Liver (tissue), 8 donors: ENCODE measurements at regions not wholly inside any gene's neighbourhood (a gene's known extent, or its start where the extent isn't known, plus 50 kb on each side); places are given as distances from the start of the nearest gene placed in this dataset.

Source experiments
- DNase-seq: peaks from one replicate; pipeline ENCODE4 v3.0.0-alpha.2; 2017; ENCODE audit warnings: low spot score
- H3K27ac ChIP-seq, 2 donors: one replicate each; pipeline ENCODE4 v1.7.0; 2013; ENCODE audit warnings: inconsistent platforms in 2 of 2, low read length in 2 of 2, control low read depth in 1 of 2, low read depth in 1 of 2, mild to moderate bottlenecking in 1 of 2
- H3K27me3 ChIP-seq, 4 donors: one replicate each; pipeline versions ENCODE4 v1.6.1 to v1.7.0; 2013; ENCODE audit warnings: low read length in 3 of 4, inconsistent platforms in 1 of 4, mild to moderate bottlenecking in 1 of 4, moderate library complexity in 1 of 4; ENCODE audit not compliant: control insufficient read depth in 4 of 4, insufficient read depth in 4 of 4
- H3K36me3 ChIP-seq, 4 donors: one replicate each; pipeline versions ENCODE4 v1.6.1 to v1.7.0; 2013; ENCODE audit warnings: low read length in 3 of 4, mild to moderate bottlenecking in 3 of 4, low read depth in 1 of 4, moderate library complexity in 1 of 4; ENCODE audit not compliant: control insufficient read depth in 4 of 4, insufficient read depth in 3 of 4
- H3K4me1 ChIP-seq, 4 donors: one replicate each; pipeline versions ENCODE4 v1.6.1 to v1.7.0; 2013; ENCODE audit warnings: low read length in 3 of 4, mild to moderate bottlenecking in 3 of 4, moderate library complexity in 1 of 4; ENCODE audit not compliant: control insufficient read depth in 4 of 4, insufficient read depth in 4 of 4
- H3K4me3 ChIP-seq, 3 donors: one replicate each; pipeline versions ENCODE4 v1.6.1 to v1.7.0; 2013; ENCODE audit warnings: low read length in 3 of 3, control low read depth in 1 of 3, low read depth in 1 of 3, mild to moderate bottlenecking in 1 of 3
- H3K9ac ChIP-seq, 2 donors: one replicate each; pipeline ENCODE4 v1.7.0; 2013; ENCODE audit warnings: low read length in 2 of 2, mild to moderate bottlenecking in 2 of 2, moderate library complexity in 2 of 2, control low read depth in 1 of 2, low read depth in 1 of 2
- H3K9me3 ChIP-seq, 4 donors: one replicate each; pipeline versions ENCODE4 v1.6.1 to v1.7.0; 2013; ENCODE audit warnings: low read length in 3 of 4; ENCODE audit not compliant: control insufficient read depth in 4 of 4
- ATF3 ChIP-seq: IDR thresholded peaks from 2 replicates; pipeline ENCODE4 v1.6.1; 2016; ENCODE audit warnings: antibody characterized with exemption
- CTCF ChIP-seq: fragments of 150-350 bp; IDR thresholded peaks from 2 replicates; pipeline ENCODE4 v1.5.1; 2017; ENCODE audit warnings: improper control_type of control experiment, low read depth, low read length; ENCODE audit not compliant: missing input control
- EGR1 ChIP-seq, 2 donors: IDR thresholded peaks; 2 replicates each; pipeline ENCODE4 v1.6.1; 2016 to 2018; ENCODE audit warnings: antibody characterized with exemption in 2 of 2, low read depth in 2 of 2
- FOXA1 ChIP-seq: IDR thresholded peaks from 2 replicates; pipeline ENCODE4 v1.6.1; 2016; ENCODE audit warnings: antibody characterized with exemption
- FOXA2 ChIP-seq: IDR thresholded peaks from 2 replicates; pipeline ENCODE4 v1.6.1; 2016; ENCODE audit warnings: antibody characterized with exemption
- GABPA ChIP-seq, 2 donors: IDR thresholded peaks in 1 of 2; conservative IDR thresholded peaks in 1 of 2; 2 replicates each; pipeline ENCODE4 v1.6.1; 2016; ENCODE audit warnings: antibody characterized with exemption in 2 of 2, mild to moderate bottlenecking in 1 of 2, moderate library complexity in 1 of 2
- HNF4A ChIP-seq, 2 donors: conservative IDR thresholded peaks; 2 replicates each; pipeline ENCODE4 v1.6.1; 2016; ENCODE audit warnings: antibody characterized with exemption in 2 of 2, mild to moderate bottlenecking in 2 of 2
- HNF4G ChIP-seq: IDR thresholded peaks from 2 replicates; pipeline ENCODE4 v1.6.1; 2016; ENCODE audit warnings: antibody characterized with exemption
- JUND ChIP-seq, 2 donors: IDR thresholded peaks; 2 replicates each; pipeline ENCODE4 v1.6.1; 2016; ENCODE audit warnings: antibody characterized with exemption in 2 of 2
- MAX ChIP-seq: IDR thresholded peaks from 2 replicates; pipeline ENCODE4 v1.6.1; 2016; ENCODE audit warnings: antibody characterized with exemption
- NR2F2 ChIP-seq: IDR thresholded peaks from 2 replicates; pipeline ENCODE4 v1.6.1; 2016; ENCODE audit warnings: antibody characterized with exemption
- REST ChIP-seq: IDR thresholded peaks from 2 replicates; pipeline ENCODE4 v1.6.1; 2016; ENCODE audit warnings: antibody characterized with exemption, mild to moderate bottlenecking
- RXRA ChIP-seq, 2 donors: IDR thresholded peaks; 2 replicates each; pipeline ENCODE4 v1.6.1; 2017 to 2018; ENCODE audit warnings: antibody characterized with exemption in 2 of 2, mild to moderate bottlenecking in 1 of 2
- SP1 ChIP-seq: IDR thresholded peaks from 2 replicates; pipeline ENCODE4 v1.6.1; 2018; ENCODE audit warnings: antibody characterized with exemption, mild to moderate bottlenecking
- TAF1 ChIP-seq: conservative IDR thresholded peaks from 2 replicates; pipeline ENCODE4 v1.6.1; 2016; ENCODE audit warnings: antibody characterized with exemption, mild to moderate bottlenecking
- YY1 ChIP-seq: IDR thresholded peaks from 2 replicates; pipeline ENCODE4 v1.6.1; 2016; ENCODE audit warnings: antibody characterized with exemption, mild to moderate bottlenecking
- ZBTB33 ChIP-seq: IDR thresholded peaks from 2 replicates; pipeline ENCODE4 v1.6.1; 2016; ENCODE audit warnings: antibody characterized with exemption
- WGBS: extraction: QIAGEN DNeasy Blood & Tissue Kit; methylation state at CpG from one replicate; pipeline ENCODE4 v1.1.7; 2013; 5-methylcytosine and 5-hydroxymethylcytosine counted together
- donor health status: healthy.
- donor health status: healthy.
- donor health status: healthy.
- donor health status: healthy.
- donor health status: healthy.

GRCh38 chr7:42689626-42690025, 222.2 kb downstream of the C7orf25 start:
- no peaks in the 10 kb centered on the region for H3K4me1 ChIP-seq
- DNase-seq: no peak
- TF ChIP-seq TAF1 (no peak), RXRA (IDR thresholded peaks at IDR 0.05) (no peak), MAX (no peak)
- H3K4me3 ChIP-seq: no peak overlapping the region
- no peak overlapping the region for H3K9ac ChIP-seq
- peaks cover 0 to 6% (median 0%) of the 10 kb centered on the region in 4 donors for H3K27me3 ChIP-seq
- H3K36me3 ChIP-seq: no peaks in the 10 kb centered on the region
- H3K9me3 ChIP-seq: no peaks in the 10 kb centered on the region
- 89% methylated on average over 1 of the region's 1 CpG for WGBS
- no peak overlapping the region for H3K27ac ChIP-seq

- DNase-seq: no peak
- Histone ChIP-seq H3K9ac (no peak overlapping the region), H3K9me3 (no peaks in the 10 kb centered on the region), H3K4me3 (no peak overlapping the region), H3K36me3 (no peaks in the 10 kb centered on the region), H3K27me3 (peaks cover 0 to 6% (median 0%) of the 10 kb centered on the region in 4 donors), H3K27ac (no peak overlapping the region), H3K4me1 (no peaks in the 10 kb centered on the region)
- 75% methylated on average over 2 of the region's 2 CpGs for WGBS
- TF ChIP-seq ATF3 (no peak), HNF4A (conservative IDR thresholded peaks at IDR 0.05) (no peak), ZBTB33 (no peak), CTCF (no peak), EGR1 (IDR thresholded peaks at IDR 0.05; ENCODE audit: low read depth in 2 of 2) (no peak), YY1 (no peak), HNF4G (no peak), FOXA2 (no peak), RXRA (IDR thresholded peaks at IDR 0.05) (no peak), REST (no peak), SP1 (no peak), NR2F2 (no peak), JUND (IDR thresholded peaks at IDR 0.05) (no peak), GABPA (IDR thresholded peaks at IDR 0.05 in 1 of 2, conservative IDR thresholded peaks at IDR 0.05 in 1 of 2) (no peak), MAX (no peak), FOXA1 (no peak)
Observed at GRCh38 chr7:42688056-42688371, 223.9 kb downstream of the C7orf25 start.
